BE2C (cell line): ENCODE measurements at regions not wholly inside any gene's neighbourhood (a gene's known extent, or its start where the extent isn't known, plus 50 kb on each side); places are given as distances from the start of the nearest gene placed in this dataset.

Experiments
- DNase-seq: peaks from one replicate; pipeline ENCODE4 v3.0.0-alpha.2; 2020
- H3K27me3 ChIP-seq: fragments of 250-450 bp; sonication (Bioruptor Pico); 2 replicates; pipeline ENCODE4 v1.5.1; 2020; ENCODE audit warnings: mild to moderate bottlenecking
- H3K36me3 ChIP-seq: fragments of 250-450 bp; sonication (Bioruptor Pico); 2 replicates; pipeline ENCODE4 v1.5.1; 2020; ENCODE audit warnings: mild to moderate bottlenecking
- H3K4me1 ChIP-seq: fragments of 250-450 bp; sonication (Bioruptor Pico); 2 replicates; pipeline ENCODE4 v1.5.1; 2020
- H3K4me3 ChIP-seq: 2 replicates; pipeline ENCODE4 v1.5.1; 2011; ENCODE audit warnings: low read depth, low read length
- H3K9me3 ChIP-seq: fragments of 250-450 bp; sonication (Bioruptor Pico); 2 replicates; pipeline ENCODE4 v1.5.1; 2020
- CTCF ChIP-seq: IDR thresholded peaks from 2 replicates; pipeline ENCODE4 v1.5.1; 2012; ENCODE audit warnings: mild to moderate bottlenecking, low read depth, low read length

DNA sequence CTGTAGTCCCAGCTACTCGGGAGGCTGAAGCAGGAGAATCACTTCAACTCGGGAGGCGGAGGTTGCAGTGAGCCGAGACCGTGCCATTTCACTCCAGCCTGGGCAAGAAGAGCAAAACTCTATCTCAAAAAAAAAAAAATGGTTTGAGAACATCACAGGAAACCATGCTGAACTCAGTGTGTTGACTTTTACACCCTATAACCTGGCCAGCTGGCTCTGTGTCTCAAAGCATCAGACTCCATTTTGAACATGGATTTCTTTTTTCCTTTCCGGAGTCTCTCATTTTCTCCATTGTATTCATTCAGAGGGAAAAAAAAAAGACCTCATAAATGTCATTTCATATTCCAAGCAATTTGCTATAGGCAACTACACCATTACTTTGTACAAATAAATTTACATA, 63.2 kb upstream of the FOXN3 start:
- DNase-seq = no peak
- H3K4me1 ChIP-seq = no peaks in the 10 kb centered on the region
- peaks cover 4% of the 10 kb centered on the region for H3K36me3 ChIP-seq
- no peaks in the 10 kb centered on the region for H3K9me3 ChIP-seq
- no peaks in the 10 kb centered on the region for H3K27me3 ChIP-seq
- TF ChIP-seq CTCF = no peak
- H3K4me3 ChIP-seq = no peak overlapping the region

DNA sequence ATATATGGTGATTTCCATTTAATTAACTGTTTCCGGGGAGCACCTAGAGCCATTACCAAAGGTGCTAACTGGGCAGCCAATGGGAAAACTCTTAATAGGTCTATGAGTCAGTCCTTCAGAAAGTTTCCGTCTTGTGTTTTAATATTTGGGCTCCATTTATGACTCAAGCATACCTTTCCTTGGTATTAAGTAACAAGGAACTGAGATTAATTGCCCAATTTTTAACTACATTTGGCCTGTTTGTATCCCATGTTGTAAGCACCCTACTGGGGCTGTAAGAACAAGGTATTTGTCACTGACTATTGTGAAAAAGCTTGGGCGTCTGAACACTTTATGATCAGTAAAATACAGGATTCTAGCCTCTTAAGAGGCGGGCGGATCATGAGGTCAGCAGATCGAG, 62.8 kb upstream of the FOXN3 start:
- no peak overlapping the region for H3K4me3 ChIP-seq
- TF ChIP-seq CTCF = no peak
- no peaks in the 10 kb centered on the region for H3K4me1 ChIP-seq
- no peaks in the 10 kb centered on the region for H3K9me3 ChIP-seq
- H3K27me3 ChIP-seq = no peaks in the 10 kb centered on the region
- H3K36me3 ChIP-seq = peaks cover 4% of the 10 kb centered on the region
- DNase-seq = no peak

DNA sequence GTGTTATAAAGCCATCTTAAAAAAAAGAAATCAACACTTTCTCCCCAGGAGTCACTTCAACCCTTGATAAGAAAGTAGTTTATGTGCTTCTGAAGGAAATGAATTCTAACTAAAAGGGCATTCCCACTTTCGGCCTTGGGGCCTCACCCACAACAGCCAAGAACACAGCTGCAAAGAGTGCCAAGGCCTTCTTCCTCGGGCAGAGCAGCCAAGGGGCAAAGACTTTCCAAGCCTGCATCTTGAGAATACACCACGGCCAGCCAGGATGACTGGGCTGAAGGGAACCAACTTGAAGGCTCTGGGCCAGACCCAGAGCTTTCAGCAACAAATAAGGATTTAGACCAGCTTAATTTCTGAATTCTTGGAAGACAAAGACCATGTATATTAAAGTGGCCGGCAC, 60.4 kb upstream of the FOXN3 start:
- peaks cover 5% of the 10 kb centered on the region for H3K4me1 ChIP-seq
- no peak for TF ChIP-seq CTCF
- DNase-seq = no peak
- H3K9me3 ChIP-seq = no peaks in the 10 kb centered on the region
- peaks cover 4% of the 10 kb centered on the region for H3K36me3 ChIP-seq
- H3K27me3 ChIP-seq = no peaks in the 10 kb centered on the region
- H3K4me3 ChIP-seq = no peak overlapping the region

- peaks cover 4% of the 10 kb centered on the region for H3K36me3 ChIP-seq
- TF ChIP-seq CTCF = no peak
- DNase-seq = no peak
Measured at GRCh38 chr14:89476354-89476896, 59.4 kb upstream of the FOXN3 start.

DNA sequence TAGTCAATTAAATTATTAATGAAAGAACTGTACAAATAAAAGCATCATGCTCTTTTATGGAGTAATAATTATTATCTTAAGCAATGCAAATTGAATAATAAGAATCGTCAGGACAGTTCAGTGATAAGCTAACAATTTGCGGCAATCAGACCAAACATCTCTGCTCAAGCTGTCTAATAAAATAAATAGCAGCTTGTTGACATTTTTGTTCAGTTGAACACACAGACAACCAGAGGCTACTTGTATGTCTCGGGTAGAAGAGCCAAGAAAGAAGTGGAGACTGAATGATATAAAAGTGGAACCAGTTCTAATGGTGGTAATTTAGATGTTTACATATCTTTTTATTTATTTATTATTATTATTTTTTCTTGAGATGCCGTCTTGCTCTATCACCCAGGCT, 57.4 kb upstream of the FOXN3 start:
- Histone ChIP-seq H3K27me3 (no peaks in the 10 kb centered on the region), H3K9me3 (no peaks in the 10 kb centered on the region), H3K36me3 (peaks cover 4% of the 10 kb centered on the region), H3K4me1 (peaks cover 5% of the 10 kb centered on the region), H3K4me3 (no peak overlapping the region)
- no peak for TF ChIP-seq CTCF
- no peak for DNase-seq

More at GRCh38 chr14:89476354-89476896, 59.4 kb upstream of the FOXN3 start:
- Histone ChIP-seq H3K4me1 (peaks cover 5% of the 10 kb centered on the region), H3K27me3 (no peaks in the 10 kb centered on the region), H3K4me3 (no peak overlapping the region), H3K9me3 (no peaks in the 10 kb centered on the region)

DNA sequence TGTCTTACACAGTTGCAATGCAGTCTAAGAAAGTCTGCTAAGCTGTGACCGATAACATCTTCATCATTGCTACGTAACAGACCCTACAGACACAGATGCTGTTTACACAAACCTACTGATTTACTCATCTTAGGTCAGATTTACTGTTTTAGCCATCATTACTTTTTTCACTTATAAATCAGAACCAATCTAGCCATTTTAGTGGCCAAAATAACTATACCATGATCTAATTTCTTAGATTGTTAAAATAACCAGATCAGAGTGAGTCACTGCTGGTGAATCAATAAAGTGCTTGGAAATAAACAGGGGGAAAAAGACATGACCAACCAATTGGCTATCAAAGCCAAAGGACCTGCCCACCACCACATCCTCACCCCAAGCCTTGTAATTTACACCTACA, 57.0 kb upstream of the FOXN3 start:
- no peaks in the 10 kb centered on the region for H3K9me3 ChIP-seq
- no peak overlapping the region for H3K4me3 ChIP-seq
- H3K27me3 ChIP-seq = no peaks in the 10 kb centered on the region
- TF ChIP-seq CTCF = no peak
- peaks cover 5% of the 10 kb centered on the region for H3K4me1 ChIP-seq
- no peak for DNase-seq
- peaks cover 4% of the 10 kb centered on the region for H3K36me3 ChIP-seq
